GM12878 (cell line): ENCODE measurements at regions not wholly inside any gene's neighbourhood (a gene's known extent, or its start where the extent isn't known, plus 50 kb on each side); places are given as distances from the start of the nearest gene placed in this dataset.

Source experiments
- EZH2 ChIP-seq: IDR thresholded peaks from 2 replicates; pipeline ENCODE4 v1.6.1; 2012; ENCODE audit warnings: low read depth, mild to moderate bottlenecking, control low read depth, inconsistent platforms, low read length, borderline replicate concordance; ENCODE audit not compliant: control insufficient read depth
- FOXM1 ChIP-seq: IDR thresholded peaks from 2 replicates; pipeline ENCODE4 v1.6.1; 2012; ENCODE audit warnings: low read depth, mild to moderate bottlenecking, inconsistent platforms, low read length, moderate library complexity
- KDM1A ChIP-seq: fragments of 200-600 bp; sonication (generic); IDR thresholded peaks from 2 replicates; pipeline ENCODE4 v1.6.1; 2016; ENCODE audit warnings: borderline replicate concordance
- POLR2A ChIP-seq: IDR thresholded peaks from 2 replicates; pipeline ENCODE4 v1.6.1; 2011; ENCODE audit warnings: low read depth, mild to moderate bottlenecking, low read length
- POLR2AphosphoS5 ChIP-seq: IDR thresholded peaks from 2 replicates; pipeline ENCODE4 v1.6.1; 2011; ENCODE audit warnings: mild to moderate bottlenecking, low read length, inconsistent platforms
- TARDBP ChIP-seq: IDR thresholded peaks from 2 replicates; pipeline ENCODE4 v1.6.1; 2016; ENCODE audit warnings: borderline replicate concordance
- ZZZ3 ChIP-seq: IDR thresholded peaks from 2 replicates; pipeline ENCODE4 v1.6.1; 2011; ENCODE audit warnings: low read depth; ENCODE audit not compliant: control insufficient read depth, insufficient read length
- TF ChIP-seq, protein P1 (sequence below), 3 experiments: IDR thresholded peaks in 2 of 3; conservative IDR thresholded peaks in 1 of 3; 2 replicates each; pipeline ENCODE4 v1.5.1; 2011; ENCODE audit warnings: low read depth in 3 of 3, low read length in 3 of 3, mild to moderate bottlenecking in 3 of 3, control low read depth in 2 of 3, moderate library complexity in 2 of 3, inconsistent platforms in 1 of 3, mixed read lengths in 1 of 3; ENCODE audit not compliant: control insufficient read depth in 2 of 3, insufficient read depth in 1 of 3; ENCODE audit errors: extremely low read depth in 1 of 3
- TF ChIP-seq, protein P2 (sequence below): IDR thresholded peaks from 2 replicates; pipeline ENCODE4 v1.6.1; 2012; ENCODE audit warnings: low read depth, low read length, improper control_type of control experiment
- TF ChIP-seq, protein P3 (sequence below): IDR thresholded peaks from 2 replicates; pipeline ENCODE4 v1.6.1; 2011; ENCODE audit warnings: mild to moderate bottlenecking, low read depth, low read length, moderate library complexity; ENCODE audit not compliant: insufficient replicate concordance

DNA sequence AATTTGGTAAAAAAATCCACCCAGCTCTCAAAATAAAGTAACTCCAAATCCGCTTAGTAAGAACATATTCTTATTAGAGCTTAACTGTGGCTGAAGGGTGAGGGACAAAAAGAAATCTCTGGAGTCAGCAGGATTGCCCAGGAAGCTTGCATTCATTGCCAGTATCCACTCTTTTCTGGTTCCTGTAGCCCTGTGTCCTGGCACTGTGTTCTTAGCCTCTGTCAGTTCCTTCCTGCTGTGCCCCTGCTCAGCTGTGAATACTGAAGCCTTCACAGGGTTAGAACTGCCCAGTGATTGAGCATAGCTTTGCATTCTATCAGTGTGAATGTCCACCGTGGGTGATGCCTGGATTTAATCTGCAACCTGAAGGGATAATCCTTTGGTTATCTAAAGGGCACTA is 266.9 kb upstream of the PELI2 start:
- TF ChIP-seq EZH2 (no peak), TARDBP (no peak), POLR2A (no peak), KDM1A (no peak), FOXM1 (no peak), ZZZ3 (no peak), POLR2AphosphoS5 (no peak)
- TF ChIP-seq, protein P1, sequence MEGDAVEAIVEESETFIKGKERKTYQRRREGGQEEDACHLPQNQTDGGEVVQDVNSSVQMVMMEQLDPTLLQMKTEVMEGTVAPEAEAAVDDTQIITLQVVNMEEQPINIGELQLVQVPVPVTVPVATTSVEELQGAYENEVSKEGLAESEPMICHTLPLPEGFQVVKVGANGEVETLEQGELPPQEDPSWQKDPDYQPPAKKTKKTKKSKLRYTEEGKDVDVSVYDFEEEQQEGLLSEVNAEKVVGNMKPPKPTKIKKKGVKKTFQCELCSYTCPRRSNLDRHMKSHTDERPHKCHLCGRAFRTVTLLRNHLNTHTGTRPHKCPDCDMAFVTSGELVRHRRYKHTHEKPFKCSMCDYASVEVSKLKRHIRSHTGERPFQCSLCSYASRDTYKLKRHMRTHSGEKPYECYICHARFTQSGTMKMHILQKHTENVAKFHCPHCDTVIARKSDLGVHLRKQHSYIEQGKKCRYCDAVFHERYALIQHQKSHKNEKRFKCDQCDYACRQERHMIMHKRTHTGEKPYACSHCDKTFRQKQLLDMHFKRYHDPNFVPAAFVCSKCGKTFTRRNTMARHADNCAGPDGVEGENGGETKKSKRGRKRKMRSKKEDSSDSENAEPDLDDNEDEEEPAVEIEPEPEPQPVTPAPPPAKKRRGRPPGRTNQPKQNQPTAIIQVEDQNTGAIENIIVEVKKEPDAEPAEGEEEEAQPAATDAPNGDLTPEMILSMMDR (IDR thresholded peaks at IDR 0.05 in 2 of 3, conservative IDR thresholded peaks at IDR 0.05 in 1 of 3; ENCODE audit: control insufficient read depth in 2 of 3, extremely low read depth in 1 of 3, insufficient read depth in 1 of 3, low read depth in 3 of 3, low read length in 3 of 3): no peak
- TF ChIP-seq, protein P2, sequence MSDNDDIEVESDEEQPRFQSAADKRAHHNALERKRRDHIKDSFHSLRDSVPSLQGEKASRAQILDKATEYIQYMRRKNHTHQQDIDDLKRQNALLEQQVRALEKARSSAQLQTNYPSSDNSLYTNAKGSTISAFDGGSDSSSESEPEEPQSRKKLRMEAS: no peak
- TF ChIP-seq, protein P3, sequence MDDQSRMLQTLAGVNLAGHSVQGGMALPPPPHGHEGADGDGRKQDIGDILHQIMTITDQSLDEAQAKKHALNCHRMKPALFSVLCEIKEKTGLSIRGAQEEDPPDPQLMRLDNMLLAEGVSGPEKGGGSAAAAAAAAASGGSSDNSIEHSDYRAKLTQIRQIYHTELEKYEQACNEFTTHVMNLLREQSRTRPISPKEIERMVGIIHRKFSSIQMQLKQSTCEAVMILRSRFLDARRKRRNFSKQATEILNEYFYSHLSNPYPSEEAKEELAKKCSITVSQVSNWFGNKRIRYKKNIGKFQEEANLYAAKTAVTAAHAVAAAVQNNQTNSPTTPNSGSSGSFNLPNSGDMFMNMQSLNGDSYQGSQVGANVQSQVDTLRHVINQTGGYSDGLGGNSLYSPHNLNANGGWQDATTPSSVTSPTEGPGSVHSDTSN: no peak
